HG02973 (cell line): ENCODE measurements at regions not wholly inside any gene's neighbourhood (a gene's known extent, or its start where the extent isn't known, plus 50 kb on each side); places are given as distances from the start of the nearest gene placed in this dataset.
"Not testable (repeated sequence)": the region's sequence is repeated elsewhere in the genome, so short reads cannot be mapped to it uniquely, and the experiment has no call there.

Experiments used
- ATAC-seq: cut with Tn5 transposase; IDR thresholded peaks from one replicate; pipeline ENCODE4 v1.9.1; 2021; ENCODE audit warnings: moderate library complexity; ENCODE audit not compliant: unreplicated experiment

GRCh38 chr4:157701695-157701994 is 471.2 kb downstream of the GASK1B start:
- ATAC-seq, result no peak

- ATAC-seq, result no peak
Measured at GRCh38 chr4:157700898-157701694, 471.7 kb downstream of the GASK1B start.

GRCh38 chr4:157689476-157689875 is 468.9 kb downstream of the GRIA2 start:
- no peak for ATAC-seq

- no peak for ATAC-seq
Measured at GRCh38 chr4:157687971-157688370, 467.4 kb downstream of the GRIA2 start.

- not testable (repeated sequence) for ATAC-seq
Measured at GRCh38 chr4:157679326-157679725, 458.8 kb downstream of the GRIA2 start.

GRCh38 chr4:157678478-157678877 is 457.9 kb downstream of the GRIA2 start:
- ATAC-seq, result no peak

GRCh38 chr4:157674699-157675098 is 454.2 kb downstream of the GRIA2 start:
- no peak for ATAC-seq

- no peak for ATAC-seq
Measured at GRCh38 chr4:157667836-157668235, 447.3 kb downstream of the GRIA2 start.

- ATAC-seq, result no peak
Measured at GRCh38 chr4:157664726-157665125, 444.2 kb downstream of the GRIA2 start.

- ATAC-seq, result no peak
Measured at GRCh38 chr4:157655096-157655809, 434.7 kb downstream of the GRIA2 start.

GRCh38 chr4:157643257-157643656 is 422.7 kb downstream of the GRIA2 start:
- no peak for ATAC-seq

GRCh38 chr4:157634057-157634456 is 413.5 kb downstream of the GRIA2 start:
- no peak for ATAC-seq

- no peak for ATAC-seq
Measured at GRCh38 chr4:157616741-157617472, 396.4 kb downstream of the GRIA2 start.

- ATAC-seq, result no peak
Measured at GRCh38 chr4:157607996-157608395, 387.5 kb downstream of the GRIA2 start.

GRCh38 chr4:157600583-157600982 is 380.1 kb downstream of the GRIA2 start:
- ATAC-seq, result no peak

GRCh38 chr4:157591245-157591644 is 370.7 kb downstream of the GRIA2 start:
- ATAC-seq, result no peak

GRCh38 chr4:157590679-157591078 is 370.2 kb downstream of the GRIA2 start:
- ATAC-seq, result no peak

- no peak for ATAC-seq
Measured at GRCh38 chr4:157587681-157588423, 367.3 kb downstream of the GRIA2 start.

- no peak for ATAC-seq
Measured at GRCh38 chr4:157582141-157582540, 361.6 kb downstream of the GRIA2 start.

GRCh38 chr4:157576671-157577217 is 356.2 kb downstream of the GRIA2 start:
- ATAC-seq, result no peak

- ATAC-seq, result no peak
Measured at GRCh38 chr4:157575339-157575738, 354.8 kb downstream of the GRIA2 start.
